IMR-90 (cell line): ENCODE measurements at regions not wholly inside any gene's neighbourhood (a gene's known extent, or its start where the extent isn't known, plus 50 kb on each side); places are given as distances from the start of the nearest gene placed in this dataset.
A peak's percentile ranks its signal among the peaks of the same experiment; 100 is the strongest.

Experiments used
- ATAC-seq: fragments of 200-7000 bp; cut with Tn5 transposase; 2 replicates; pipeline ENCODE4 v1.9.1; 2020; ENCODE audit warnings: low read depth, mild to moderate bottlenecking, moderate library complexity
- BruUV-seq: library from RNA; stranded (reverse); fragments of 400-500 nt; replicated peaks from 2 replicates; lab custom pipeline; 2021; lab: Mats Ljungman, UMichigan
- CTCF ChIA-PET: fragments of 300-600 bp; formaldehyde crosslinking; extraction: SDS; loops from one replicate; lab custom pipeline; 2021; ENCODE audit warnings: antibody characterized with exemption; lab: Yijun Ruan, JAX
- POLR2A ChIA-PET: fragments of 300-600 bp; sonication (Branson Sonifier 250); formaldehyde crosslinking; loops from one replicate; lab custom pipeline; 2022; ENCODE audit warnings: antibody characterized with exemption; ENCODE audit not compliant: unreplicated experiment; lab: Charles Lee
- DNase-seq: peaks from one replicate; pipeline ENCODE4 v3.0.0; 2013
- H2AFZ ChIP-seq: replicated peaks from 2 replicates; pipeline ENCODE3; 2013; ENCODE audit warnings: low read length, mild to moderate bottlenecking; ENCODE audit not compliant: poor library complexity
- H2AK5ac ChIP-seq: 2 replicates; pipeline ENCODE4 v1.6.1; 2013; ENCODE audit warnings: low read depth, low read length, inconsistent platforms
- H2AK9ac ChIP-seq: replicated peaks from 2 replicates; pipeline ENCODE3; 2013; ENCODE audit warnings: mild to moderate bottlenecking, low read depth, low read length, moderate library complexity; ENCODE audit not compliant: poor library complexity
- H2BK120ac ChIP-seq: 2 replicates; pipeline ENCODE4 v1.6.1; 2013; ENCODE audit warnings: low read depth, low read length, inconsistent platforms
- H2BK15ac ChIP-seq: 3 replicates; pipeline ENCODE4 v1.6.1; 2013; ENCODE audit warnings: low read depth, low read length, inconsistent platforms
- H2BK20ac ChIP-seq: 2 replicates; pipeline ENCODE4 v1.6.1; 2013; ENCODE audit warnings: low read depth, mild to moderate bottlenecking, inconsistent platforms, low read length, moderate library complexity
- H2BK5ac ChIP-seq: 2 replicates; pipeline ENCODE4 v1.6.1; 2013; ENCODE audit warnings: mild to moderate bottlenecking, low read depth, low read length, inconsistent platforms; ENCODE audit not compliant: poor library complexity, severe bottlenecking
- H3K14ac ChIP-seq: replicated peaks from 2 replicates; pipeline ENCODE4 v1.6.1; 2013; ENCODE audit warnings: low read depth, low read length, inconsistent platforms
- H3K18ac ChIP-seq: 2 replicates; pipeline ENCODE4 v1.6.1; 2013; ENCODE audit warnings: low read depth, low read length, control low read depth
- H3K23ac ChIP-seq: 2 replicates; pipeline ENCODE4 v1.6.1; 2013; ENCODE audit warnings: low read depth, low read length, inconsistent platforms
- H3K27ac ChIP-seq: 2 replicates; pipeline ENCODE4 v1.5.1; 2013; ENCODE audit warnings: mild to moderate bottlenecking, control low read depth, low read length; ENCODE audit not compliant: insufficient read depth
- H3K27me3 ChIP-seq: 2 replicates; pipeline ENCODE4 v1.6.1; 2013; ENCODE audit warnings: low read length; ENCODE audit not compliant: control insufficient read depth, insufficient read depth
- H3K36me3 ChIP-seq: 2 replicates; pipeline ENCODE4 v1.6.1; 2013; ENCODE audit warnings: low read length, mixed read lengths; ENCODE audit not compliant: control insufficient read depth, insufficient read depth
- H3K4ac ChIP-seq: 2 replicates; pipeline ENCODE4 v1.6.1; 2013; ENCODE audit warnings: low read depth, low read length, inconsistent platforms
- H3K4me1 ChIP-seq: 2 replicates; pipeline ENCODE4 v1.6.1; 2013; ENCODE audit warnings: low read length, mixed read lengths; ENCODE audit not compliant: control insufficient read depth, insufficient read depth
- H3K4me2 ChIP-seq: 2 replicates; pipeline ENCODE4 v1.6.1; 2013; ENCODE audit warnings: low read depth, mild to moderate bottlenecking, control low read depth, low read length, moderate library complexity
- H3K4me3 ChIP-seq: 2 replicates; pipeline ENCODE4 v1.5.1; 2013; ENCODE audit warnings: low read depth, mild to moderate bottlenecking, control low read depth, low read length, moderate library complexity; ENCODE audit not compliant: insufficient read depth
- H3K56ac ChIP-seq: 2 replicates; pipeline ENCODE4 v1.6.1; 2013; ENCODE audit warnings: low read length, inconsistent platforms; ENCODE audit not compliant: insufficient read depth; ENCODE audit errors: extremely low read depth
- H3K79me1 ChIP-seq, 2 experiments: 2 replicates each; pipeline ENCODE4 v1.6.1; 2013; ENCODE audit warnings: low read length in 2 of 2, inconsistent platforms in 1 of 2, low read depth in 1 of 2
- H3K9ac ChIP-seq: 2 replicates; pipeline ENCODE4 v1.6.1; 2013; ENCODE audit warnings: low read depth, low read length, control low read depth
- H3K9me1 ChIP-seq: 2 replicates; pipeline ENCODE4 v1.6.1; 2013; ENCODE audit warnings: low read length, inconsistent platforms; ENCODE audit not compliant: insufficient read depth
- H3K9me3 ChIP-seq: 2 replicates; pipeline ENCODE4 v1.6.1; 2013; ENCODE audit warnings: low read length; ENCODE audit not compliant: control insufficient read depth, insufficient read depth
- H4K20me1 ChIP-seq: 2 replicates; pipeline ENCODE4 v1.6.1; 2013; ENCODE audit warnings: low read length, inconsistent platforms; ENCODE audit not compliant: insufficient read depth
- H4K5ac ChIP-seq: 2 replicates; pipeline ENCODE4 v1.6.1; 2013; ENCODE audit warnings: mild to moderate bottlenecking, low read depth, low read length, control low read depth
- H4K8ac ChIP-seq, 2 experiments: 2 replicates each; pipeline ENCODE4 v1.6.1; 2013; ENCODE audit warnings: low read depth in 2 of 2, low read length in 2 of 2, control low read depth in 1 of 2, inconsistent platforms in 1 of 2
- H4K91ac ChIP-seq: 2 replicates; pipeline ENCODE4 v1.6.1; 2013; ENCODE audit warnings: low read depth, low read length, inconsistent platforms; ENCODE audit not compliant: insufficient read depth
- BHLHE40 ChIP-seq: fragments of 150-350 bp; IDR thresholded peaks from 2 replicates; pipeline ENCODE4 v1.6.1; 2016; ENCODE audit warnings: mild to moderate bottlenecking, low read depth, low read length
- CHD1 ChIP-seq: IDR thresholded peaks from 2 replicates; pipeline ENCODE4 v1.6.1; 2012; ENCODE audit warnings: low read depth, low read length, improper control_type of control experiment
- FOS ChIP-seq: fragments of 150-350 bp; IDR thresholded peaks from 2 replicates; pipeline ENCODE4 v1.6.1; 2016; ENCODE audit warnings: low read depth, low read length
- MAZ ChIP-seq: IDR thresholded peaks from 2 replicates; pipeline ENCODE4 v1.6.1; 2012; ENCODE audit warnings: low read depth, mild to moderate bottlenecking, low read length, improper control_type of control experiment, moderate library complexity, borderline replicate concordance
- NFE2L2 ChIP-seq: fragments of 150-350 bp; IDR thresholded peaks from 2 replicates; pipeline ENCODE4 v1.6.1; 2016; ENCODE audit warnings: low read depth, mild to moderate bottlenecking, low read length
- RAD21 ChIP-seq: IDR thresholded peaks from 2 replicates; pipeline ENCODE4 v1.6.1; 2012; ENCODE audit warnings: low read length, improper control_type of control experiment
- USF2 ChIP-seq: fragments of 150-350 bp; IDR thresholded peaks from 2 replicates; pipeline ENCODE4 v1.6.1; 2017; ENCODE audit warnings: mild to moderate bottlenecking, antibody characterized with exemption, low read length, low read depth
- WGBS, 2 experiments: methylation state at CpG; one replicate each; pipeline versions ENCODE4 v1.1.5 to v1.1.7; 2013; ENCODE audit warnings: missing lambda C conversion rate in 2 of 2; ENCODE audit not compliant: insufficient read length in 1 of 2; ENCODE audit errors: extremely low coverage in 2 of 2; 5-methylcytosine and 5-hydroxymethylcytosine counted together
- dilution Hi-C: fragments of 300-500 bp; cut with HindIII; formaldehyde crosslinking; loops from one replicate; pipeline ENCODE4 v1.14.3; 2018; ENCODE audit warnings: low sequenced_read_pairs; ENCODE audit not compliant: unreplicated experiment
- in situ Hi-C: fragments of 300-500 bp; cut with MboI; formaldehyde crosslinking; loops from 3 replicates; pipeline ENCODE4 v1.14.3; 2019; ENCODE audit warnings: low sequenced_read_pairs, inconsistent platforms, mixed read lengths
- intact Hi-C: fragments of 100-400 bp; cut with micrococcal nuclease; formaldehyde crosslinking; loops from 2 replicates; pipeline ENCODE4 v1.10.0; 2022

GRCh38 chr3:98982351-98982750 is 80.9 kb upstream of the DCBLD2 start:
- H3K27me3 ChIP-seq = no peaks in the 10 kb centered on the region
- H4K20me1 ChIP-seq = no peaks in the 10 kb centered on the region
- no peaks in the 10 kb centered on the region; the same call in 1 of the 2 replicates for H3K9me1 ChIP-seq
- BruUV-seq = no TSS peak
- H2AFZ ChIP-seq = no peak overlapping the region
- peak overlapping the region; percentile 41; the same call in 1 of the 2 replicates for H3K4ac ChIP-seq
- H2BK120ac ChIP-seq = peak overlapping the region; percentile 65; the same call in 1 of the 2 replicates
- intact Hi-C loops = no loop called here
- H4K5ac ChIP-seq = no peak overlapping the region
- 0 out of 2 replicates have a peak overlapping the region, but pooled peaks have one; percentile 35 for H3K14ac ChIP-seq
- H3K27ac ChIP-seq = no peak overlapping the region
- no peak overlapping the region for H4K91ac ChIP-seq
- H3K79me1 ChIP-seq = peaks cover 0 to 6% of the 10 kb centered on the region in 2 experiments; a peak in 2 of 4 replicates
- DNase-seq = peak; percentile 36
- peak overlapping the region; percentile 13; the same call in 1 of the 2 replicates for H3K18ac ChIP-seq
- no peak for ATAC-seq
- peak overlapping the region; percentile 49 for H2BK5ac ChIP-seq
- H4K8ac ChIP-seq = peak overlapping the region in 1 of 2 experiments; percentile 6; a peak in 1 of 4 replicates
- H3K4me1 ChIP-seq = no peaks in the 10 kb centered on the region; the same call in none of the 2 replicates
- no peak overlapping the region; the same call in 1 of the 2 replicates for H2AK5ac ChIP-seq
- no peak overlapping the region for H3K9ac ChIP-seq
- H3K9me3 ChIP-seq = no peaks in the 10 kb centered on the region
- POLR2A ChIA-PET = no interaction called here
- no peak overlapping the region for H3K56ac ChIP-seq
- no peak overlapping the region for H2BK15ac ChIP-seq
- peak overlapping the region; percentile 80; the same call in 1 of the 2 replicates for H3K4me2 ChIP-seq
- TF ChIP-seq MAZ = no peak
- TF ChIP-seq RAD21 = no peak
- no peak for TF ChIP-seq CHD1
- TF ChIP-seq USF2 = no peak
- no peak for TF ChIP-seq NFE2L2
- TF ChIP-seq FOS = no peak
- no peak for TF ChIP-seq BHLHE40
- H3K23ac ChIP-seq = peak overlapping the region; percentile 84; the same call in 1 of the 2 replicates
- H3K36me3 ChIP-seq = no peaks in the 10 kb centered on the region
- dilution Hi-C loops = no loop called here
- WGBS, 2 experiments = no CpG with 5 or more reads among the region's 2 CpGs
- in situ Hi-C loops = no loop called here
- H2AK9ac ChIP-seq = no peak overlapping the region
- CTCF ChIA-PET = interaction anchor here (1.4 kb wide), 1 partner anchor 12 kb away, joined by 6 read pairs; no protein-coding TSS in a partner anchor
- peak overlapping the region; percentile 75; the same call in 1 of the 2 replicates for H2BK20ac ChIP-seq
- no peak overlapping the region for H3K4me3 ChIP-seq
